GM19395 (cell line): ENCODE measurements at regions not wholly inside any gene's neighbourhood (a gene's known extent, or its start where the extent isn't known, plus 50 kb on each side); places are given as distances from the start of the nearest gene placed in this dataset.

ENCODE experiments used
- ATAC-seq: cut with Tn5 transposase; IDR thresholded peaks from one replicate; pipeline ENCODE4 v1.9.1; 2021; ENCODE audit warnings: mild to moderate bottlenecking, moderate library complexity; ENCODE audit not compliant: unreplicated experiment

- no peak for ATAC-seq
Measured at GRCh38 chr10:113319479-113319878, 233.4 kb upstream of the HABP2 start.

- no peak for ATAC-seq
Measured at GRCh38 chr10:113320211-113320610, 232.6 kb upstream of the HABP2 start.

GRCh38 chr10:113320987-113321386 is 231.9 kb upstream of the HABP2 start:
- ATAC-seq = no peak

- no peak for ATAC-seq
Measured at GRCh38 chr10:113322843-113323242, 230.0 kb upstream of the HABP2 start.

GRCh38 chr10:113323985-113324384 is 228.9 kb upstream of the HABP2 start:
- ATAC-seq = no peak

GRCh38 chr10:113326160-113327111 is 226.4 kb upstream of the HABP2 start:
- peak; percentile 87 for ATAC-seq

- no peak for ATAC-seq
Measured at GRCh38 chr10:113329121-113329596, 223.7 kb upstream of the HABP2 start.

- ATAC-seq = no peak
Measured at GRCh38 chr10:113331961-113332360, 220.9 kb upstream of the HABP2 start.

GRCh38 chr10:113333313-113333712 is 219.5 kb upstream of the HABP2 start:
- ATAC-seq = no peak

GRCh38 chr10:113335592-113335991 is 217.3 kb upstream of the HABP2 start:
- ATAC-seq = no peak

- ATAC-seq = no peak
Measured at GRCh38 chr10:113336549-113337130, 216.2 kb upstream of the HABP2 start.

- ATAC-seq = no peak
Measured at GRCh38 chr10:113337142-113337541, 215.7 kb upstream of the HABP2 start.

GRCh38 chr10:113339121-113339520 is 213.7 kb upstream of the HABP2 start:
- ATAC-seq = no peak

- ATAC-seq = no peak
Measured at GRCh38 chr10:113340282-113340681, 212.6 kb upstream of the HABP2 start.

GRCh38 chr10:113341138-113341537 is 211.7 kb upstream of the HABP2 start:
- no peak for ATAC-seq

GRCh38 chr10:113345826-113346624 is 206.8 kb upstream of the HABP2 start:
- no peak for ATAC-seq

GRCh38 chr10:113347508-113347907 is 205.3 kb upstream of the HABP2 start:
- ATAC-seq = no peak

- no peak for ATAC-seq
Measured at GRCh38 chr10:113348694-113349093, 204.2 kb upstream of the HABP2 start.

- ATAC-seq = no peak
Measured at GRCh38 chr10:113350311-113351040, 202.4 kb upstream of the HABP2 start.

GRCh38 chr10:113354711-113355110 is 198.1 kb upstream of the HABP2 start:
- ATAC-seq = no peak
